ENCODE measurements at regions not wholly inside any gene's neighbourhood (a gene's known extent, or its start where the extent isn't known, plus 50 kb on each side); places are given as distances from the start of the nearest gene placed in this dataset.

GRCh38 chr2:18426174-18426573, 134.3 kb downstream of the RDH14 start:
- H3K4me3 ChIP-seq (ENCODE audit: extremely low read depth, insufficient read depth, low read length, poor library complexity, severe bottlenecking): no peak overlapping the region
- H3K27ac ChIP-seq (ENCODE audit: low read depth, low read length, severe bottlenecking): no peak overlapping the region
- no CpG with 5 or more reads among the region's 1 CpG for WGBS, 2 experiments (ENCODE audit: insufficient coverage in 2 of 2)

GRCh38 chr2:18425210-18425703, 135.2 kb downstream of the RDH14 start:
- H3K36me3 ChIP-seq (ENCODE audit: control insufficient read depth, insufficient read depth, low read length): no peaks in the 10 kb centered on the region
- WGBS, 2 experiments (ENCODE audit: insufficient coverage in 2 of 2): 77 to 100% methylated on average over 1 to 3 of the region's 3 CpGs

More at GRCh38 chr2:18426174-18426573, 134.3 kb downstream of the RDH14 start:
- H3K4me1 ChIP-seq (ENCODE audit: control insufficient read depth, insufficient read depth, low read length, poor library complexity, severe bottlenecking): no peaks in the 10 kb centered on the region
- no peaks in the 10 kb centered on the region for H3K36me3 ChIP-seq (ENCODE audit: control insufficient read depth, insufficient read depth, low read length)
- no peaks in the 10 kb centered on the region for H3K9me3 ChIP-seq (ENCODE audit: control insufficient read depth, low read length)

GRCh38 chr2:18423636-18424035, 136.8 kb downstream of the RDH14 start:
- Histone ChIP-seq H3K4me1 (ENCODE audit: control insufficient read depth, insufficient read depth, low read length, poor library complexity, severe bottlenecking) (no peaks in the 10 kb centered on the region), H3K4me3 (ENCODE audit: extremely low read depth, insufficient read depth, low read length, poor library complexity, severe bottlenecking) (no peak overlapping the region), H3K9me3 (ENCODE audit: control insufficient read depth, low read length) (no peaks in the 10 kb centered on the region), H3K36me3 (ENCODE audit: control insufficient read depth, insufficient read depth, low read length) (no peaks in the 10 kb centered on the region), H3K27ac (ENCODE audit: low read depth, low read length, severe bottlenecking) (no peak overlapping the region)

More at GRCh38 chr2:18425210-18425703, 135.2 kb downstream of the RDH14 start:
- H3K27ac ChIP-seq (ENCODE audit: low read depth, low read length, severe bottlenecking): no peak overlapping the region
- H3K4me1 ChIP-seq (ENCODE audit: control insufficient read depth, insufficient read depth, low read length, poor library complexity, severe bottlenecking): no peaks in the 10 kb centered on the region
- no peak overlapping the region for H3K4me3 ChIP-seq (ENCODE audit: extremely low read depth, insufficient read depth, low read length, poor library complexity, severe bottlenecking)
- no peaks in the 10 kb centered on the region for H3K9me3 ChIP-seq (ENCODE audit: control insufficient read depth, low read length)

DNA sequence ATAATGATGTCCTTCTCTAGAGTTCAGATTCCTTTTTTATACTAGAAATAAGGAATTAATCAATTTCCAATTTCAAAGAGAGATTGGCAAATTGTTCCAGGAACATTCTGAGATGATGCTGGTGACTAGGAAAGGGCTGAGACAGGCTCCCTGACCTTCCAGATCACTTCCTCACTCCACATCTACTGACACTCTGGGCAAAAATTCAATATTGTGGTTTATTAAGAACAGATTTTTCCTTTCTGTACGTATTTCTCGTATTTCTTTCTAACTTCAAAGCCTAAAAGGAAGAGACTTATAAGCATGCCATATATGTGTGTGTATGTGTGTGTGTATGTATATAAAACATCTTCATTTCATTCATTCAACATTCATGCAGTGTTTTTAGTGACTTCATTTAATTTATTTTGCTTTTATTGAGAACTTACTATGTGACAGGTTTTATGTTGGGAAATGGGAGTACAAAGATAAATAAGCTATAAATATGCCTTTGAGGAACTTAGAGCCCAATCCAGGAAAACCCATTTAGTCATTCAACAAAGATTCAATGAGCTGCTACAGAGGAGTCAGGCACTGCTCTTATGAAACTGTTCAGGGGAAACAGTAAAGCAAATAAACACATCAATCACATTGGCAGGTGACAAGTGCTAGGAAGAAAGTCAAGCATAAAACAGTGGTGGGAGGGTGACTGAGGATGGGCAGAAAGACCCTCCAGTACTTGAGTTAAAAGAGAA, 137.9 kb downstream of the RDH14 start:
- Histone ChIP-seq H3K36me3 (ENCODE audit: control insufficient read depth, insufficient read depth, low read length) (no peaks in the 10 kb centered on the region), H3K27ac (ENCODE audit: low read depth, low read length, severe bottlenecking) (no peak overlapping the region), H3K4me1 (ENCODE audit: control insufficient read depth, insufficient read depth, low read length, poor library complexity, severe bottlenecking) (no peaks in the 10 kb centered on the region), H3K4me3 (ENCODE audit: extremely low read depth, insufficient read depth, low read length, poor library complexity, severe bottlenecking) (no peak overlapping the region), H3K9me3 (ENCODE audit: control insufficient read depth, low read length) (no peaks in the 10 kb centered on the region)
- no CpG with 5 or more reads among the region's 2 CpGs for WGBS, 2 experiments (ENCODE audit: insufficient coverage in 2 of 2)

- WGBS, 2 experiments (ENCODE audit: insufficient coverage in 2 of 2): 60% methylated on average over 1 of the region's 2 CpGs; no CpG with 5 or more reads in 1 of the 2 experiments
- H3K27ac ChIP-seq (ENCODE audit: low read depth, low read length, severe bottlenecking): peak overlapping the region; percentile 52
- H3K36me3 ChIP-seq (ENCODE audit: control insufficient read depth, insufficient read depth, low read length): no peaks in the 10 kb centered on the region
These were observed 146.6 kb downstream of the RDH14 start for GRCh38 chr2:18413676-18414396.

GRCh38 chr2:18412980-18413675, 147.3 kb downstream of the RDH14 start:
- no CpG with 5 or more reads among the region's 3 CpGs for WGBS, 2 experiments (ENCODE audit: insufficient coverage in 2 of 2)
- Histone ChIP-seq H3K4me1 (ENCODE audit: control insufficient read depth, insufficient read depth, low read length, poor library complexity, severe bottlenecking) (peaks cover 6% of the 10 kb centered on the region), H3K4me3 (ENCODE audit: extremely low read depth, insufficient read depth, low read length, poor library complexity, severe bottlenecking) (no peak overlapping the region), H3K27ac (ENCODE audit: low read depth, low read length, severe bottlenecking) (peak overlapping the region; percentile 52), H3K9me3 (ENCODE audit: control insufficient read depth, low read length) (no peaks in the 10 kb centered on the region), H3K36me3 (ENCODE audit: control insufficient read depth, insufficient read depth, low read length) (no peaks in the 10 kb centered on the region)

More at GRCh38 chr2:18413676-18414396, 146.6 kb downstream of the RDH14 start:
- H3K4me1 ChIP-seq (ENCODE audit: control insufficient read depth, insufficient read depth, low read length, poor library complexity, severe bottlenecking): peaks cover 6% of the 10 kb centered on the region
- no peak overlapping the region for H3K4me3 ChIP-seq (ENCODE audit: extremely low read depth, insufficient read depth, low read length, poor library complexity, severe bottlenecking)
- no peaks in the 10 kb centered on the region for H3K9me3 ChIP-seq (ENCODE audit: control insufficient read depth, low read length)

GRCh38 chr2:18411626-18412025, 148.8 kb downstream of the RDH14 start:
- Histone ChIP-seq H3K4me1 (ENCODE audit: control insufficient read depth, insufficient read depth, low read length, poor library complexity, severe bottlenecking) (peaks cover 6% of the 10 kb centered on the region), H3K36me3 (ENCODE audit: control insufficient read depth, insufficient read depth, low read length) (no peaks in the 10 kb centered on the region), H3K27ac (ENCODE audit: low read depth, low read length, severe bottlenecking) (no peak overlapping the region), H3K9me3 (ENCODE audit: control insufficient read depth, low read length) (no peaks in the 10 kb centered on the region), H3K4me3 (ENCODE audit: extremely low read depth, insufficient read depth, low read length, poor library complexity, severe bottlenecking) (no peak overlapping the region)
- WGBS, 2 experiments (ENCODE audit: insufficient coverage in 2 of 2): 80 to 88% methylated on average over 1 of the region's 1 CpG

DNA sequence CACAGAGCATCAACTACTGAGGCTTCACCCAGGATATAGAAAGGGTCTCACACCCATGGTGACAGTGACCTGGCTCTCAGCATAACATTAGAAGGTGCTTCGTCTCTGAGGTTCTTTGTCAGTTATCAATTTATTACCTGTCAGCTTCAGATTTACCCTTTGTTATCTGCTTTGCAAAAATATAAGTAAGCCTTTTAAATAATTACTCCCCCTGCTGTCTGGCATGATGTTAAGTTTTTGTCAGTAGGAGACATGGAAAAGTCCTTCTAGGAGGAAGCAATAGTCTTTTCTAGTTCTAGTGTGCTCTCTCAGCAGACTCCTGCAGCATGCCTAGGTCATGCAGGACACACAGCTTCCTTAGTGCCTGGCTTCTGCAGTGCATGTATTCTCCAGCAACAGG, 149.9 kb downstream of the RDH14 start:
- H3K4me3 ChIP-seq (ENCODE audit: extremely low read depth, insufficient read depth, low read length, poor library complexity, severe bottlenecking): no peak overlapping the region
- no peak overlapping the region for H3K27ac ChIP-seq (ENCODE audit: low read depth, low read length, severe bottlenecking)
- WGBS, 2 experiments (ENCODE audit: insufficient coverage in 2 of 2): 100% methylated on average over 1 of the region's 1 CpG; no CpG with 5 or more reads in 1 of the 2 experiments
- H3K36me3 ChIP-seq (ENCODE audit: control insufficient read depth, insufficient read depth, low read length): no peaks in the 10 kb centered on the region
- H3K4me1 ChIP-seq (ENCODE audit: control insufficient read depth, insufficient read depth, low read length, poor library complexity, severe bottlenecking): peaks cover 6% of the 10 kb centered on the region
- no peaks in the 10 kb centered on the region for H3K9me3 ChIP-seq (ENCODE audit: control insufficient read depth, low read length)

GRCh38 chr2:18408638-18409037, 151.8 kb downstream of the RDH14 start:
- H3K4me3 ChIP-seq (ENCODE audit: extremely low read depth, insufficient read depth, low read length, poor library complexity, severe bottlenecking): no peak overlapping the region
- H3K36me3 ChIP-seq (ENCODE audit: control insufficient read depth, insufficient read depth, low read length): no peaks in the 10 kb centered on the region
- no peaks in the 10 kb centered on the region for H3K9me3 ChIP-seq (ENCODE audit: control insufficient read depth, low read length)
- no peak overlapping the region for H3K27ac ChIP-seq (ENCODE audit: low read depth, low read length, severe bottlenecking)
- H3K4me1 ChIP-seq (ENCODE audit: control insufficient read depth, insufficient read depth, low read length, poor library complexity, severe bottlenecking): peaks cover 5% of the 10 kb centered on the region
- 92% methylated on average over 2 of the region's 2 CpGs; no CpG with 5 or more reads in 1 of the 2 experiments for WGBS, 2 experiments (ENCODE audit: insufficient coverage in 2 of 2)

DNA sequence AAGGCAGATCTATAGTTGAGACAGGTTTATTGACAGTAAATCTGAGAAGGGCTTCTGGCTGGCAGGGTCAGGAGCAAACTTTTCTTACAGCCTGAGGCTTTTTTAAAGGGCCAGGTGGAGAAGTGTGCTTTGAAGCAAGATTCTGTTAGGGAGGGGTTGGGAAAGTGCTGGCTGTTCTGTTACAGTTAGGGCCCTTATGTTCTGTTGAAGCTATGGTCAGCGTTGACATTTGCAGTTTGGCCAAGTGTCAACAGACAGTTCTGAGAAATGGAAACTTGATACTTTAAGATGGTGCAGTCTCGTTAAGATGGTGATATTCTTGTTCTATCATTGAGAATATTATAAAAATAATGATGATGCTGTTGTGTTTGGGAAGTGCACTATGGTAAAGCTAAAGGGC, 154.2 kb downstream of the RDH14 start:
- H3K9me3 ChIP-seq (ENCODE audit: control insufficient read depth, low read length): no peaks in the 10 kb centered on the region
- no peak overlapping the region for H3K27ac ChIP-seq (ENCODE audit: low read depth, low read length, severe bottlenecking)
- no peak overlapping the region for H3K4me3 ChIP-seq (ENCODE audit: extremely low read depth, insufficient read depth, low read length, poor library complexity, severe bottlenecking)
- 100% methylated on average over 1 of the region's 2 CpGs for WGBS, 2 experiments (ENCODE audit: insufficient coverage in 2 of 2)
- no peaks in the 10 kb centered on the region for H3K36me3 ChIP-seq (ENCODE audit: control insufficient read depth, insufficient read depth, low read length)
- H3K4me1 ChIP-seq (ENCODE audit: control insufficient read depth, insufficient read depth, low read length, poor library complexity, severe bottlenecking): no peaks in the 10 kb centered on the region
